GM18907 (cell line): ENCODE measurements at regions not wholly inside any gene's neighbourhood (a gene's known extent, or its start where the extent isn't known, plus 50 kb on each side); places are given as distances from the start of the nearest gene placed in this dataset.
A peak's percentile ranks its signal among the peaks of the same experiment; 100 is the strongest.

Experiments used
- ATAC-seq: cut with Tn5 transposase; IDR thresholded peaks from one replicate; pipeline ENCODE4 v1.9.1; 2021; ENCODE audit warnings: mild to moderate bottlenecking, moderate library complexity; ENCODE audit not compliant: unreplicated experiment

DNA sequence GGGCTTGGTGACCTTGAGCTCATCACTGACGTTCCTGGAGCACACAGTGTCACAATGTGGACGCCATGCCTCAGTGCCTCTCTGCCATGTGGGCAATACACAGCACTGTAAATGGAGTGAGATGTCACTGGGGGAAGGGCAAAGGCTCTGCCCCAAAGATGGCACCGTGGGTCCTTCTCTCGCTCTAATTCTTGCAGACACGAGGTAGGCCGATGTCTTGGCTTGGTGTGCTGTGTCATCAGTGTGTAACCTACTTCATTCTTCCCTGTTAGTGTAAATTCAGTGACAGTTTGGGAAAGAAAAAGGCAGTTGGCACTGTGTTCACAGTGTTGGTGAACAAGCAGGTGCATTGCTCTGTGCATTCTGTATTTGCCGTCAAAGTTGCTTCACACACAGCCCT, 309.3 kb upstream of the MYT1L start:
- ATAC-seq: no peak

DNA sequence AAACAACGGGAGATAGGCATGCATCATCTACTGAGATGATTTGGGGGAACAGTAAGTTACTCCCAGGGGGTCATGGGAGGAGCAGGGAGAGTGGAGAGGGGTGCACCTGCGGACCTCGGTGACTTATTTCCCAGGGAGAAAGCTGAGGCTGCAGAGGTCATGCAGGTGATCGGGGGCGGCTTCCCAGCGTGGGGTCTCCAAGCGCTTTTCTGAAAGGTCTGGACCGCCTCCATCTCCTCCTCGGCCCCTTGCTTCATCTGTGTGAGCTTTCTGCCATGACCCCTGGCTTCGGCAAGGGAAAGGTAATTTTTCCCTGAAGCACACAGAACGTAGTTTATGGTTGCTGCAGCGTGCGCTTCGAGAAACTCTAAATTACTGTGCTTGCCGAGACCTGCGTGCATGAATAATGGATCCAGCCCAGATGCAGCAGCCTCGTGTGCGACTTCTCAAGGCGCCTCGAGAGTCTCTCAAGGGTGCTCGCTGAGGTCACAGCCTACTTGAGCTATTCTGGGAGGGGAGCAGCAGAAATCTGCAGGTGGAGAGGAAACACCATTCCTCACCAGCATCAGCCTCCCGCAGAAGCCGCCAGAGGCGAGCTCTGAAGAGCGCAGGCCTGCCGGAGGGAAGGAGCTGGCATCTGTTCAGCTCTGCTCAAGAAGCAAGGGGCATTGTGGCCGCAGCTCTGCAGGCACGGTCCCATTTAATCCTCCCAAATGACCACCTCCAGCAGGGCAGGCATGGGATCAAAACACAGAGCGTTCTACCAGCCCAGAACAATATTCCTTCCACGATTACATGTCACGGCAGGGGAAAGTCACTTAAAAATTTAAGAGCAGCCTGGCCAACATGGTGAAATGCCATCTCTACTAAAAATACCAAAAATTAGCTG, 308.4 kb upstream of the MYT1L start:
- ATAC-seq: no peak

DNA sequence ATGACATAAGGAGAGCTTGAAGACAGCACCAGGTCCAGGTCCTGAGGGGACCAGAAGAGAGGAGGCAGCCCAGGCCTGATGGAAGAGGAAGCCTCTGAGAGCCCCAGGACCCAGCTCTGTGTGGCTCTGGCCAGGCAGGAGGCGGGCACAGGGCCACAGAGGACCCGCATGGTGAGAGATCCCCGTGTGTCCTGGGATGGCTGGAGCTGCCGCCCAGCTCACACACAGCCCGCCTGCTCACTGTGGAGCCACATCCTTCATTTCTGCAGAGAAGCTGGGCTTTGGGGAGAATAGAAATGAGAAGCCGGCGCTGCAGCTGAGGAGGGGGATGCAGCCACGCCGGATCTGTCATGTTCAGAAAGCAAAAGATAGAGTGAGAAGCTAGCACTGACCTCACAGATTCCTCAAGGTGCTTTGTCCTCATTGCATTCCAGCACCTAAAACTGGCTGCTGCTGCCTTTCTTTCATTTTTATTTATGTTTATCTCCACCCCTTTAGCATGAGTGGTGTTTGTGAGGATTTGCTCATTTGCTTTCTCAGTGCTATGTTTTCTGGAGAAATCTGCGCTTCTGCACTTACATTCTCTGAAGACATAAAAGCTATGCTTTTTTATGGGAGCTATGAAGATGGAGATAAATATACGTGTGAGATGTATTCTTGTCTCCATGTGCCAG, 307.6 kb upstream of the MYT1L start:
- ATAC-seq: no peak

DNA sequence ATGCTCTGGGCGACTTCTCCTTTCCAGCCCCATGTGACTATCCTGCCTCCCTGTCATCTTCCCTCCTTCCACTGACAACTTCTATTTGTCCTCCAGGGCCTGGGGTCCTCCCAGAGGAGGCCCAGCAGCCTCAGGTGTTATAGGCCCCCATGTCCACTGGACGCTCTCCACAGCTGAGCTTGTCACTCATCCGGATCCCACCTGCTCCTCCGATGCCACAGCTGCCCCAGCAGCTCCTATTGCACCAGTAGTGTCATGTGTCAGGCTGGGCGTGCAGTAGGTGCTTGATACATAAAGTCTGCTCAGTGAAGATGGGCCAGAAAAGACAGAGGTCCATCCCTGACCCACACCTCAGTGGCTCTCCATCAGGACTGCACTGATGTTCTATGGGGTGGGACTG, 305.7 kb upstream of the MYT1L start:
- no peak for ATAC-seq

DNA sequence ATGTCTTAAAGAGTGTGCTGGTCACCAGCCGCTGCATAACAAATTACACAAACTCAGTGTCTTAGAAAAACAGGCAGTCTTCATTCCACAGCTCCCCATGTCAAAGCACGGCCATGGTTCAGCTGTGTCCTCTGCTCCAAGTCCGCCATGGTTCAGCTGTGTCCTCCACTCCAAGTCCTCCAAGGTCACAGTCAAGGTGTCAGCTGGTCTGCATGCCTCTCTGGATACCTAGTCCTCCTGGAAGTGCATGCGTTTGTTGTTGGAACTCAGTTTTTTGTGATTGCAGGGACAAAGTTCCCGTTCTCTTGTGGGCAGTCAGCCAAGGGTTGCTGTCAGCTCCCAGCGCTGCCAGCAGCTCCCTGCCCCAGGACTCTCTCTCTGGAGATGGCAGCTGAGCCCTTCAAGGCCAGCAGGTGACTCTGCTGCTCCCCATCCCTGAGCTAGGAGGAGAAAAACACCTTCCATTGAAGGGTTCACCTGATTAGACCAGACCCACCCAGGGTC, 304.0 kb upstream of the MYT1L start:
- ATAC-seq: no peak

DNA sequence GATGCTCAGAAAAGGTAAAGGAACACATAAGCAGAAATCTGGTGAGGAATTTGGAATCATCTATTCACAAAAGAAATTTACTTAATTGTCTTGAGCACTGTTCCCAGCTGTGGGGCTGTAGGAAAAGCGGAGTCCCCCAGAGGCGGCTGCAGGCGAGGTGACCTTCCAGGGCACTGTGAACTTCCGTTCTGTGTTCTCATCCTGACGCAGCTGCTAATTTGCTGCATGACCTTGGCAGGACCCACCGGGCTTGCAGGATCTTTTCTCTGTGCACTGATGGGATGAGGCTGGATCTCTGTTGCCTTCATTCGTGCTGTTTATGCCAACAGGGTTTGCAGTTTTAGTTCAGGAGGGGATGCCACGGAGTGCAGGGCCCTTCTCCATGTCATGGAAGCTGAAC, 301.9 kb upstream of the MYT1L start:
- ATAC-seq: no peak

DNA sequence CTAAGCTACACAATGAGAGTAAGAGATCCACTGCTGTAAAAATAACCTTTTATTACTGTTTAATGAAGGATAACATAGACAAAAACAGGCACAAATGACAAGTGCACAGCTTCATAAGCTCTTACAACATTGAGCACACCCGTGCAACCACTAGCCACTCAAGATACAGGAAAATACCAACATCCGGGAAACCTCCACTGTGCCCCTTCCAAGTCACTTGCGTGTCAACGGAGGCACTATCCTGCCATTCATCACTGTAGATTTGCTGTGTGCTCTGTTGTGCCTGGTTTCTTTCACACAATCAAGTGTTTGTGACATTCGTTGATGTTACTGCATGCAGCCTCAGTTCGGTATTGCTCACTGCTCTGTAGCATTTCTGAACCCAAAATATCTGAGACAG, 292.9 kb upstream of the MYT1L start:
- no peak for ATAC-seq

DNA sequence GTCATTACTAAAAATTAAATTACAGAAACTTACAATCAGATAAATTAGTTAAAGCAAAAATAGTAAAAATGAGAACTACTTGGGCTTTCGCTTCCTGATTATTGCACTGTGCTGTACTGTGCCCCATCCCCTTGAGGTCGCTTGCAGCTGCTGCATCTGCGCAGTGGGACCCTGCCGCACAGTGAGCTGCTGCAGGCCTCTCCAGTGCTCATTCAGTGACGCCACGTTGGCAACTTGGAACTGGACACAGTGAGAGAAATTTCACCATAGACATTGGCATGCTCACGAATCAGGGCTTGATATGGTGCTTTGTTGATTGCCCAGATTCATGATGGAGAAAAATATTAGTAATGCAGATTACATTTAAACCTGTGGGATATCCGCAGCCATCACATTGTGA, 290.8 kb upstream of the MYT1L start:
- no peak for ATAC-seq

DNA sequence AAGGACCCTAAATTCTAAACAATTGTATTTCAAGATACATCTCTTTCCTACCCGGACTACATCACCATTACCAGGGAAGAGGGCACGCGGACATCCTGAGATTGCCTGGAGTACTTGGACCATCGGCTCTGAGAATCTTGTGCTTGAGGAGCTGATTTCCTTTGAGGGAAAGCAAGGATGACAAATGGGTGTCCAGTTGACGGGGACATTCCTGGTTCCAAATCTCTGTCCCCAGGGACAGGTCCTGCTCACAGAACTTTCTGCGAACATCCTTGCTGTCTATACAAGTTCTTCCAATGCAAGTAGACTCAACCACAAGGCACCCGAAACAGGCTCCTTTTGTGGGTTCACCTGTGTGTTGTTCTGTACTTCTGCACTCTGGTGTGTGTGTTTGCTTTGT, 289.5 kb upstream of the MYT1L start:
- ATAC-seq: no peak

DNA sequence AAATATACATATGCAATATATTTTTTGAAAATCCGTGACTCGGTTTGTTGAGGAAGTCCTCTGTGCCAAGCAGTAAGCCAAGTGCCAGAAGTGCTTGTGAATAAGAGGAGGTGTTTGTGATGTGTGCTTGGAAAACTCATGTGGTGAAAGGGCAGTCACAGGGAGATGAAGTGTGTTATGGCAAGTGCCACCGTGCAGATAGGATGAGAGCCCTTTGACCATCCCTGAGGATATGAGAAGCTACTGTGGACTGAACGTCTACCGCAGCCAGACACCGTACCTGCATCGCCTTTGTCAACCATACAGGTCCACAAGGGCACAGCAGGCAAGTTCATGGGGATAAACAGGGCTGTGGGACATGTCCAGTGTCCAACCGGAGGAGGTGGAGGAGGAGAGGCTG, 288.9 kb upstream of the MYT1L start:
- ATAC-seq: no peak

DNA sequence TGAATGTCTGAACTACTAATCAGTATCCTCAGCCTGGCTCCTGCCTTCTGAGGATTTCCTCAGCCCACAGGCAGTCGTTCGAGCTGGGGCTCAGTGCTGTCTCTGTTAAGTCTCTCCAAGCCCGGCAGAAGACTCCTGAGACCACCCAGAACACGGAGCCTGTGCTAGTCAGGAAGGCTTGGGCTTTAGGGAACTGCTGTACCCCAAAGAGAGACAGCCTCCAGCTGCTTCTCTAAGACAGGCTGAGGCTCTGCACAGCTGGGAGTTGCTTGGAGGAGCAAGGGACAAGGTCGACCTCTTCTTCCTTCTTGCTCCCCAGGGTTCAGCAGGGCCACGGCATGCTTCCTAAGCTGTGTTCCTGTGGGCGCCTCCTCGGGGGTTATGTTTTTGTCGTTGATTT, 283.4 kb upstream of the MYT1L start:
- ATAC-seq: no peak

DNA sequence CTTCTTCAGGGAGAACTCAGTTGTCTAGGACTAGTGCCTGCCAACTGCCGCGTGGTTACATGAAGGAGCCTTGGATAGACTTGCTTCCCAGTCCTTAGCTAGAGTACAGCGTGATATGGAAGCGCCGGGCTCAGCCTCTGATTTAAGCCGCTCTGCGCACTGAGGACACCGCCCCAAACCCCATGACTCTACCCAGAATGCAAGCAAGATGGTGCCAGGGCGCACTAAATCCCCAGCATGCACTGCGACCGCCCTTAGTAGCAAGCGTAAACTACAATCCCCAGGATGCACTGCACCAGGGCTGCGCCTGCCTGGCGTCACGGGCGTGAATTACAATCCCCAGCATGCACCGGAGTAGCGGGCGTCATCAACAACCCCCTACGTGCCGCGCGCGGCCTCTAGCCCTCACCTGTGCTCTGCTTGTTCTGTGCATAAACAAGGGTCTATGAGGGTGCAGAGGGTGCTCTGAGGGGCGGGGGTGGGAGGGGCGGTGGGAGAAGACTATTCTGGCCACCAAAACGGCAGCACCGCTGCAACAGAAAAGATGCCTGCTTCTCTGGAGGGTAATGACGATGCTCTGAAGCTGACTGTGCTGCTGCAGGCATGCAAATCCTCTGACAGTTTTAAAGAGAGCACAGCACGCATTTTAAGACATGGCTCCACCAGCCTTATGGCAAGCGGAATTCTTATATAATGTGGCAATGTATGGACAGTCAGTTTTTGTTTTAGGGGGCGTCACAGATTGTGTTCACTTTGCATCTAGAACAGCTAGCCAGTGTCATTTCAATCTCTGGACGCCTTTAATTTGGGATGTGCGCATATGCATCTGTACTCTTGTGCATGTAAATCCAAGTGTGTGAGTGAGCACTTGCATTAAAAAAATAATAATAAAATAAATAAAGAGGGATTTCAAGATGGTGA, 282.5 kb upstream of the MYT1L start:
- ATAC-seq: peak; percentile 100

DNA sequence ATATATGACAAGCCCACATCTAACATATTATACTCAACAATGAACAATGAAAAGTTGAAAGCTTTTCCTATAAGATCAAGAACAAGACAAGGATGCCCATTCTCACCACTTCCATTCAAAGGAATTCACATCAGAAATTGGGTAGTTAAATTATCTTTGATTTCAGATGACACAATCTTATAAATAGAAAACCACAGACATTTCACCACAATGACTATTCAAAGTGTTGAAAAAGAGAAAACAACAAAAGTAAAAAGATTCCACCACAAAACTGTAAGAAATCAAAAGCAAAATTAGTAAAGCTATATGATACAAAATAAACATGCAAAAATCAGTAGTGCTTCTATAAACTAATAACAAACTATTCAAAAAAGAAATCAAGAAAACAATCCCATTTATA, 279.7 kb upstream of the MYT1L start:
- no peak for ATAC-seq

DNA sequence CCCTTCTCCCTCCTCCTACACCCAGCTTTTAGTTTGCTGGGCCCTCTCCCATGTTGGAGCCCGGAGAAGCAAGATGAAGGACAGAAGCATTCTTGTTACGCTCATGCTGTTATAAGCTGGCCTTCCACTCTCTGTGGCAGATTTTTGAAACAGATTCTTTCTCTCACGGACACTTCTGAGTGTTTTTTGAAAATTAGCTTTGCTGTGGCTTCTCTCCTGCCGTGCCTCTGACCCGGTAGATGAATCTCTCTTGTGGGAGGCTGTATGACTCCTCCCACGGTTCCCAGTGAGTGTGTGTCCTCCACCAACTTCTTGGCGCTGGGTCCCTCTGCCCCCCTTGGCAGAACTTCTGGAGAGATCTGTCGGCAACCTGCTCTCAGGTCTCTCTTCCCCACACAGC, 269.3 kb upstream of the MYT1L start:
- no peak for ATAC-seq

DNA sequence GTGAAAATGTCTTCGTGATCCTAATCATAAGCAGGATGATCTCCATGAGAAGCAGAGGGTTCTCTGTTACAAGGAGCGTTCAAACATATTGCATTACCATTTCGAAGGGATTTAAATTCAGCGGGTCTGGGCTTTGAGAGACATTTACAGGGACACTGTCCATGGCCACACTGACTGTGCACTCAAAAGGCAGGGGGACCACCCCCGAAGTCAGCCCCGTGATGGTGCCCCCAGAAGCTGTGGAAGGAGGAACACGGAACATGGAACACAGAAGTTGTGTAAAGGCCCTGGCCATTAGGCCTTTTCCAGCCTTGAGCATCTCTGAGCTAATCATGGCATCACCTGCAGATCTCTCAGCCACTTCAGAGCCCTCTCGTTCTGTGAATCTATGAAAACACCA, 268.4 kb upstream of the MYT1L start:
- no peak for ATAC-seq

DNA sequence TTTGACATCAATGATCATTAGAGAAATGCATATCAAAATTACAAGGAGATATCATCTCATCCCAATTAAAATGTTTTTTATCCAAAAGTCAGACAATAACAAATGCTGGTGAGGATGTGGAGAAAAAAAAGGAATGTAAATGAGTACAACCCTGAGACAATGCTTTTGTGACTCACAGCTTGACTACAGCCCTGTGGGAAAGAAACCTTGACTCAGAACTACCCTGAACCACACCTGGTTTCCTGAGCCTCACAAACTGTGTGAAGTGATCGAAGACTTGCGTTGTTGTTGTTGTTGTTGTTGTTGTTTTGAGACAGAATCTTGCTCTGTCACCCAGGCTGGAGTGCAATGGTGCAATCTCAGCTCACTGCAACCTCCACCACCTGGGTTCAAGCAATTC, 266.6 kb upstream of the MYT1L start:
- no peak for ATAC-seq

DNA sequence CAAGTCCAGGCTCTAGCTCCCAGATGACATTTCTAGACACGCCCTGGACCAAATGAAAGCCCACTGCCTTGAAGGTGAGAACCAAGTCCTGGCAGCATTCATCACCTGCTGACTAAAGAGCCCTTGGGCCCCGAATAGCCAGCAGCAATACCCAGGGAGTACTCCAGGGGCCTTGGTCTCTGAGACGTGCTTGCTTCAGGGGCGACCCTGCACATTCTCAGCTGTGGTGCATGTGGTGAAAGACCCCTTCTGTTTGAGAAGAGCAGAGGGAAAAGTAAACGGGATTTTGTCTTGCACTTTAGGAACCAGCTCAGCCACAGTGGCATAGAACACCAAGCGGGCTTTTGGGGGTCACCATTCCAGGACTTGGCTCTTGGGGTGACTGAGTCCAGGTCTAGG, 260.5 kb upstream of the MYT1L start:
- no peak for ATAC-seq

DNA sequence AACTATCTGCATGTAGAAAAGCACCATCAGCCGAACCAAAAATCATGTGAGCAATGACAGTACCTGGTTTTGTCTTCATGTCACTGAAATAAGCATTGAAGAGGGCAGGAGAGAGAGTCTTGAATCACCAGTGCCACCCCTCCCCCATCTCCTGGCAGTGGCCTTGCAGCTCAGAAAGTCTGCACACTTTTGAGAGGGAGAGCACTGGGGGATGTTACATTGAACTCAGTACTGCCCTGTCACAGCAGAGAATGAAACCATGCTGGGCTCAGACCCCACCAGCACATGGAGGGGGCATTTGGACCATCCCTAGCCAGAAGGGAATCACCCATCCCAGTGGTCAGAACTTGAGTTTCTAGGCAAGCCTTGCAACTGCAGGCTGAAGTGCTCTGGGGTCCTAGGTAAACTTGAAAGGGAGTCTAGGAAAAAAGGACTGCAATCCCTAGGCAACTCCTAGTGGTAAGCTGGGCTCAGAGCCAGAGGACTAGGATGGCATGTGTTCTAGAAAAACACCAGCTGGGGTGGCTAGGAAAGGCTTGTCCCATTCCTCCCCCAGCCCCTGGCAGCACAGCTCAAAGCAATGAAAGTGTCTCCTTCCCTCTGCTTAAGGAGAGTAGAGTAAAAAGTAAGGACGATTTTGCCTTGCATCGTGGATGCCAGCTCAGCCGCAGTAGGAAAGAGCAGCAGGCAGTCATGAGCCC, 259.9 kb upstream of the MYT1L start:
- no peak for ATAC-seq

DNA sequence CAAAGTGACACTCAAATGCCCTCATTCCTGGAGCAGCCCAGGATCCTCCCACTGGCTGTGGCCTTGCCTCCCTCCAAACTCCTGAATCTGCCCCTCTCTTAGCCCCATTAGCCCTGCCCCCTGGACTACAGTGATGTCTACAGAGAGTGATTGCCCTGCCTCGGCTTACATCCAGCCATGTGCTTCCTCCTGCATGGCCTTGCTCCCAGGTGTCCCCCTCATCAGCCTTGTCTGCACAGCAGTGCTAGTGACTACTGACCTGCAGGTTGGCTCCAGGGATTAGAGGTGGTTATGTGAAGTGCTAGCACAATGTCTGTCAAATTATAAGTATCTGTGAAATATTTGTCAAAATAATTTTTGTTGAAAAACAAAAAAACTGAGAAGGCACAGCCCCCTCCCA, 259.1 kb upstream of the MYT1L start:
- ATAC-seq: no peak

DNA sequence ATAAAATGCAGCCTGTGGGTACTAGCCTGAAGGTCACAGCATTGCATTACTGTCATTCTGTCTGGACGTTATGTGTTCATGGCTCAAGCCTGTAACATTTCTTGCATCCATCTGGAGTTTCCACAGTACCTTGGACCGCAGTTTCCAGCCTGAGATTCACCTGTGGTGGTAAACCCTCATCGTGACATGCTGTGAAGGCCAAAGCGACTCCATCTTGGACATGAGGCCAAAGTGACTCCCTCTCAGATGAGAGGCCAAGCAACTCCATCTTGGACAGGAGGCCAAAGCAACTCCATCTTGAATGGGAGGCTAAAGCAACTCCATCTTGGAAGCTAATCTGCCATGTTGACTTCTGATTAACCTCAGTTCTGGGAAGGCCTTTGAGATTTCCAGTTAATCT, 257.7 kb upstream of the MYT1L start:
- ATAC-seq: no peak

DNA sequence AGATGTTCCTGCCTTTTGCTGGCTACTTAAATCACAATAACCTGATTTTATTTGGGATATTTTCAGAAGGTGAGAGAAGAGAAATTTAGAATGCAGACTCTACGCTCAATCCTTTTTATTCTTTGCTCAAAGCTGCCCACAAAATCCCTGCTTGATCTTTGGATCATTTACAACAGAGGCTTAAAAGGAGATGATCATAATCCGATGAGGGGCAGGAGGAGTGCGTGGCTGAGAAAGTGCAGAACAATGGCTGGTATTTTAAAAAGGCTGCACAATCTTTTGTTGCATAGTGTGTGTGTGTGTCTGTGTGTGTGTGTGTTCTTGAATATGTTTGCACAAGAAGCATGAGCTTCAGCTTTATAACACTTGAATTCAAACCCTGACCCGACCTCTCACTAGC, 256.3 kb upstream of the MYT1L start:
- no peak for ATAC-seq
